ENCODE measurements at regions not wholly inside any gene's neighbourhood (a gene's known extent, or its start where the extent isn't known, plus 50 kb on each side); places are given as distances from the start of the nearest gene placed in this dataset.

GRCh38 chr2:17311106-17311619 lies 207.1 kb downstream of the RAD51AP2 start:
- Histone ChIP-seq H3K36me3 (ENCODE audit: control insufficient read depth in 2 of 2, insufficient read depth in 2 of 2, low read length in 1 of 2) (no peaks in the 10 kb centered on the region), H3K4me1 (ENCODE audit: control insufficient read depth, insufficient read depth, low read length) (no peaks in the 10 kb centered on the region), H3K79me2 (ENCODE audit: control insufficient read depth, insufficient read depth, low read length) (no peaks in the 10 kb centered on the region), H3K4me2 (ENCODE audit: control insufficient read depth, insufficient read depth) (no peak overlapping the region), H3K4me3 (no peak overlapping the region), H3K9me3 (replicated peaks; ENCODE audit: control insufficient read depth, insufficient read depth, low read length) (no peaks in the 10 kb centered on the region), H3K9ac (ENCODE audit: control insufficient read depth, insufficient read depth, low read length) (no peak overlapping the region), H4K20me1 (ENCODE audit: control insufficient read depth, insufficient read depth) (no peaks in the 10 kb centered on the region), H3K27ac (ENCODE audit: control insufficient read depth, insufficient read depth) (no peak overlapping the region), H2AFZ (ENCODE audit: control insufficient read depth, low read depth, low read length) (no peak overlapping the region), H3K27me3 (replicated peaks in 1 of 2; ENCODE audit: control insufficient read depth in 2 of 2, insufficient read depth in 2 of 2, low read length in 1 of 2) (no peaks in the 10 kb centered on the region)
- POLR2A ChIA-PET, result no interaction called here
- SMC1A ChIA-PET (ENCODE audit: uncharacterized antibody, unreplicated experiment), result interaction anchor here (1.0 kb wide), 1 partner anchor 360 kb away, joined by 3 read pairs; no protein-coding TSS in a partner anchor
- no peak for FAIRE-seq
- 46% methylated on average over 2 of the region's 2 CpGs for WGBS (ENCODE audit: insufficient coverage, insufficient replicate concordance, low lambda C conversion rate, missing lambda C conversion rate)
- DNase-seq (ENCODE audit: low read depth, low spot score), result no peak
- RAD21 ChIA-PET (ENCODE audit: unreplicated experiment), result no interaction called here
- in situ Hi-C loops (cut with MboI) (no loop called here), intact Hi-C loops (cut with micrococcal nuclease; ENCODE audit: unreplicated experiment) (loop anchor here (5.0 kb wide), 1 partner anchor 361 kb away; no protein-coding TSS in a partner anchor)
- CTCF ChIA-PET, result interaction anchor here (0.5 to 3.5 kb wide), 11 partner anchors 11 to 1077 kb away, joined by 3 to 19 read pairs (median 3); no protein-coding TSS in a partner anchor
- no peak for ATAC-seq
- no TSS peak for BruUV-seq (replicated peaks)
- TF ChIP-seq, protein P1, sequence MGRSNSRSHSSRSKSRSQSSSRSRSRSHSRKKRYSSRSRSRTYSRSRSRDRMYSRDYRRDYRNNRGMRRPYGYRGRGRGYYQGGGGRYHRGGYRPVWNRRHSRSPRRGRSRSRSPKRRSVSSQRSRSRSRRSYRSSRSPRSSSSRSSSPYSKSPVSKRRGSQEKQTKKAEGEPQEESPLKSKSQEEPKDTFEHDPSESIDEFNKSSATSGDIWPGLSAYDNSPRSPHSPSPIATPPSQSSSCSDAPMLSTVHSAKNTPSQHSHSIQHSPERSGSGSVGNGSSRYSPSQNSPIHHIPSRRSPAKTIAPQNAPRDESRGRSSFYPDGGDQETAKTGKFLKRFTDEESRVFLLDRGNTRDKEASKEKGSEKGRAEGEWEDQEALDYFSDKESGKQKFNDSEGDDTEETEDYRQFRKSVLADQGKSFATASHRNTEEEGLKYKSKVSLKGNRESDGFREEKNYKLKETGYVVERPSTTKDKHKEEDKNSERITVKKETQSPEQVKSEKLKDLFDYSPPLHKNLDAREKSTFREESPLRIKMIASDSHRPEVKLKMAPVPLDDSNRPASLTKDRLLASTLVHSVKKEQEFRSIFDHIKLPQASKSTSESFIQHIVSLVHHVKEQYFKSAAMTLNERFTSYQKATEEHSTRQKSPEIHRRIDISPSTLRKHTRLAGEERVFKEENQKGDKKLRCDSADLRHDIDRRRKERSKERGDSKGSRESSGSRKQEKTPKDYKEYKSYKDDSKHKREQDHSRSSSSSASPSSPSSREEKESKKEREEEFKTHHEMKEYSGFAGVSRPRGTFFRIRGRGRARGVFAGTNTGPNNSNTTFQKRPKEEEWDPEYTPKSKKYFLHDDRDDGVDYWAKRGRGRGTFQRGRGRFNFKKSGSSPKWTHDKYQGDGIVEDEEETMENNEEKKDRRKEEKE (IDR thresholded peaks at IDR 0.05), result no peak
- TF ChIP-seq CUX1 (IDR thresholded peaks at IDR 0.05; ENCODE audit: insufficient replicate concordance, low read depth, low read length) (no peak), IKZF2 (IDR thresholded peaks at IDR 0.05) (no peak), MYC (IDR thresholded peaks at IDR 0.05; ENCODE audit: insufficient read depth, insufficient read length, insufficient replicate concordance, low read length, severe bottlenecking) (no peak), NR2C2 (IDR thresholded peaks at IDR 0.05; ENCODE audit: borderline replicate concordance, control insufficient read depth, insufficient read length, low read depth) (no peak), ZBTB4 (CRISPR knock-in tag; IDR thresholded peaks at IDR 0.05) (no peak), RB1 (IDR thresholded peaks at IDR 0.05; ENCODE audit: borderline replicate concordance) (no peak), GATAD2B (conservative IDR thresholded peaks at IDR 0.05; ENCODE audit: low read depth) (no peak)
